GM12864 (cell line): ENCODE measurements at regions not wholly inside any gene's neighbourhood (a gene's known extent, or its start where the extent isn't known, plus 50 kb on each side); places are given as distances from the start of the nearest gene placed in this dataset.
"Not testable (repeated sequence)": the region's sequence is repeated elsewhere in the genome, so short reads cannot be mapped to it uniquely, and the experiment has no call there.

ENCODE experiments used
- DNase-seq: peaks from one replicate; pipeline ENCODE4 v3.0.0-alpha.2; 2011; ENCODE audit warnings: low read depth
- H3K4me3 ChIP-seq: 2 replicates; pipeline ENCODE4 v1.5.1; 2011; ENCODE audit warnings: mild to moderate bottlenecking, low read depth, low read length, control low read depth
- CTCF ChIP-seq: IDR thresholded peaks from 2 replicates; pipeline ENCODE4 v1.5.1; 2011; ENCODE audit warnings: low read depth, mild to moderate bottlenecking, moderate library complexity, low read length, control low read depth, inconsistent platforms; ENCODE audit errors: missing control alignments

GRCh38 chr7:115799430-115799829 lies 231.1 kb downstream of the TFEC start:
- TF ChIP-seq CTCF: no peak
- H3K4me3 ChIP-seq: no peak overlapping the region
- DNase-seq: no peak

GRCh38 chr7:115793958-115794702 lies 236.4 kb downstream of the TFEC start:
- H3K4me3 ChIP-seq: no peak overlapping the region
- TF ChIP-seq CTCF: no peak
- no peak for DNase-seq

GRCh38 chr7:115789901-115790300 lies 240.7 kb downstream of the TFEC start:
- TF ChIP-seq CTCF: no peak
- DNase-seq: no peak
- no peak overlapping the region for H3K4me3 ChIP-seq

- H3K4me3 ChIP-seq: not testable (repeated sequence)
Measured at GRCh38 chr7:115789473-115789872, 241.1 kb downstream of the TFEC start.

GRCh38 chr7:115782696-115783490 lies 247.7 kb downstream of the TFEC start:
- DNase-seq: no peak
- TF ChIP-seq CTCF: no peak
- no peak overlapping the region for H3K4me3 ChIP-seq

More at GRCh38 chr7:115789473-115789872, 241.1 kb downstream of the TFEC start:
- not testable (repeated sequence) for DNase-seq

GRCh38 chr7:115779561-115779960 lies 251.0 kb downstream of the TFEC start:
- no peak for TF ChIP-seq CTCF
- no peak overlapping the region for H3K4me3 ChIP-seq
- DNase-seq: no peak

- H3K4me3 ChIP-seq: no peak overlapping the region
- no peak for DNase-seq
- no peak for TF ChIP-seq CTCF
Measured at GRCh38 chr7:115775981-115776380, 254.6 kb downstream of the TFEC start.
